SKM-1 treated with dmso at 0.1 percent for 144 hours (cell line): ENCODE measurements at regions not wholly inside any gene's neighbourhood (a gene's known extent, or its start where the extent isn't known, plus 50 kb on each side); places are given as distances from the start of the nearest gene placed in this dataset.

Experiments
- DNase-seq: peaks from one replicate; lab custom pipeline; 2025; ENCODE audit not compliant: unreplicated experiment; lab: John Stamatoyannopoulos, UW

DNA sequence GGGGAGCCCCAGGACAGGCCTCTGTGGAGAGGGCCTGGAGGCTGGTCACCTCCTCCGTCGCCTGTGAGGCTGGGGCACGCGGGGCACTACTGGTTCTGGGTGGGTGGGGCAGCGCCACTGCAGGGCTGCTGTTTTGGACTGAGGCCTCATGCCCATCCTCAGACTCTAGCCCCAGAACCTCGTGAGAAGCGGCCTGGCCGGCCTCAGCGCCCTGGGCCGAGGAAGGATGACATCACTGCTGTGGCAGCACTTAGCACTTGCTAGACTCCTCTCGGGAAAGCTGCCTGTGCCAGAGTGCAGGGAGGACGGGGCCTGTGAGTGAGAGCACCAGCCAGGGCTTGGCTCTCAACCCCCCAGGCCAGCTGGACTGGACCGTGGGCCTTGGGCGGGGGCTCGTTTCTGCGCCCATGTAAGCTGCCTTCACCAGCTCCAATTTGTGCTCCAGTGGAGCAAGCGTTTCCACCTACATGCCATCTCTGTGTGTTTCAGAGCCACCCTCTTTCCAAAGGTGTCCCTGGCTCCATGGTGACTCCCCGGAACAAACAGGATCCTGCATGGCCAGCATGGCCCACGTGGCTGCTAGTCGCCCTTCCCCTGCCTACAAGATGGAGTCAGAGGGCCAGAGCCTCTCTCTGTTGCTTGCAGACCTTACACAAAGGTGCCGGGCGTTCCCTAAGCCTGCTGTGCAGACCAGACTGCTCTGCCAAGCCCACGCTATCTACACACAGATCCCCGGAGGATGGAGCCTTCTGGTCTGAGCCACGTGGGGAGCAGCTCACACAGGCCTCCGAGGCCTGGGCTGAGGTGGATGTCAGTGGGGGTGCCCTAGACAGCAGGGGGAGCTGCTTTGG lies 102.9 kb downstream of the CTTN start:
- DNase-seq, result no peak

DNA sequence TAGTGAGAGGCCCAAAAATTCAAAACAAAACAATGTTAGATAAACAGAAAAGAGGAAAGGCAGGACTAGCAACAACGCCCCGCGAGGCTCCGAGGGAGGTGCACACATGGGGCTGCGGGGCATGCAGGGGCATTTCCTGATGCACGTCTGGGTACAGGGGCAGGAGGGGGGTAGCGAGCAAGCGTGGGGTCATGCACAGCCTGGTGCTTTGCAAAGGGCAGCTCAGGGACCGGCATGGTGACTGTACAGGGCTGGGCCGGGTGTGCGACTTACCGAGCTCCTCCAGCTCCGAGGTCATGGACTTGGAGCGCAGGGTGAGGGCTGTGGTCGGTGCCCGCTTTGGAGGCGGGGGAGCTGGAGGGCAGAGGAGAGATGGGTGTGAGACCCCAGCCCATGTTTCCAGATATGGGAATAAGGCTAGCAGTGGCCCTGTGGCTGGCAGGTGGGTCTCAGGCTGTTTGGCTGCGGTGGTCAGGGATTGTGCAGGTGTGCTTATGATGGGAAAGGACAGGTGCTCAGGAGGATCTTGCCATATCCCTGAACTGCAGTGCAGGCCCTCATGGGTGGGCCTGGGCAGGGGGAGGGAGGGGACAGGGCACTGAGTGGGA lies 103.7 kb downstream of the CTTN start:
- no peak for DNase-seq

DNA sequence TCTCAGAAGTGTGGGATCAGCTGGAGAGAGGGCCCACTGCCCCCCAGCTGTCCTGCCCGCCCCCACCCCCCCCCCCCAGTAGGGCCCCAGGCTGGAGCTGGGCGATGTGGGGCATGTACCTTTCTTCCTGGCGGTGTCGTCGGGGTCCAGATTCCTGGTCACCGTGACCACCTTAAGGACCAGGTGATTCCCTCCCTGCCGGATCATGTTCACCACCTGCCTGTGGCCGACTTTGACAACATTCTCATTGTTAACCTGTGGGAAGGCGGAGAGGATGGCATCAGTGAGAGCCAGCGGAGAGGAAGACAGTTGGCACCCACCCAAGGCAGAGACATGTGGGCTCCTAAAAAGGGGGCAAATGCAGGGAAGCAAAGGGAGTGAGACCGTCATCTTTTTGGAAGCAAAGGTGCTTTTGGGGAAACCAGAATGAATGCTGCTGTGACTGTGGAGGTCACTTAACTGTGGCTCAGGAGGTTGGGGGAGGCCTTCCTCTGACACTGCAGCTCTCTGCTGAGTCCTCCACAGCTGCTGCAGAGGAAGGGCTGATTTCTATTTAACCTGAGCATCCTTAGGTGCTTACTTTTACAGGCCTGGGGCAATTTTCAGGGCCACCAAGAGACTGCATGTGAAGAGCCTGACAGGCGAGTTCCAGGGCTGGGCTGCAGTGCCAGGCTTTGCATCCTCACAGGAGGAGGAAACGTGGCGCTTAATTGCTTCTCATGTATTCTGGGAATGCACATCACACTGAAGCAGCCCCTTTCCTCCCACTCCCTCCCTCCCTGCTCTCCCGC lies 104.5 kb downstream of the CTTN start:
- no peak for DNase-seq

DNA sequence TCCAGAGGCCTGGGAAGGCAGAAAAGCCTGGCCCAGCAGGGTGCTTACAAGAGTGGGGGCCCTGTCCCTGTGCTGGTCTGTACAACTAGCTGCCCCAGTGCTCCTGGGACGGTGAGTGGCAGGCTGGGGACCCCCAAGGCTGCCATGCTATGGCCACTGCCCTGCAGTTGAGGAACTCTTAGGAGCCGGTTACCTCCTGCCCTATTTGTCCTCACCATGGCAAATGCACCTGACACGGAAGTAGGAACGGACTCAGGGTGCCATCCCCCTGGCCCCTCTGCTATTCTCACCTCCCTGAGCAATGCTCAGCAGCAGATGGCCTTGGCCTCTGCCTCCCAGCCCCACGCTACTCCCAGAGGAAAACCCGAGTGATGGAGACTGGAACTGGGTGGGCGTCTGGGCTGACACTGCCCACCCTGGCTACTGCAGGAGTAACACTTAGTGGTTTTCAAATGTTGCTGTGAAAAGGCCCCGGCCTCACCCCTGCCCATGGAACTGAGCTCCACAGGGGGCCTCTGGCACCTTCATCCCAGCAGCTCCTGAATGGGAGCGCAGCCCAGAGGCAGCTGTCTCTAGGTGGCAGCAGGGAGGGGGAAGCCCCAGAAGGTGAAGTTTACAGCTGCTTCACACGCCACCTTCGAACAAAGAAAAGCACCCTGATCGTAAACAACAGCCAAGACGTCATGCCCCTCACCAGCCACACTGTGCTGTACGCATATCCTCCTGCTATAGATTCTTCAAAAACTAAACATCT lies 105.3 kb downstream of the CTTN start:
- no peak for DNase-seq

DNA sequence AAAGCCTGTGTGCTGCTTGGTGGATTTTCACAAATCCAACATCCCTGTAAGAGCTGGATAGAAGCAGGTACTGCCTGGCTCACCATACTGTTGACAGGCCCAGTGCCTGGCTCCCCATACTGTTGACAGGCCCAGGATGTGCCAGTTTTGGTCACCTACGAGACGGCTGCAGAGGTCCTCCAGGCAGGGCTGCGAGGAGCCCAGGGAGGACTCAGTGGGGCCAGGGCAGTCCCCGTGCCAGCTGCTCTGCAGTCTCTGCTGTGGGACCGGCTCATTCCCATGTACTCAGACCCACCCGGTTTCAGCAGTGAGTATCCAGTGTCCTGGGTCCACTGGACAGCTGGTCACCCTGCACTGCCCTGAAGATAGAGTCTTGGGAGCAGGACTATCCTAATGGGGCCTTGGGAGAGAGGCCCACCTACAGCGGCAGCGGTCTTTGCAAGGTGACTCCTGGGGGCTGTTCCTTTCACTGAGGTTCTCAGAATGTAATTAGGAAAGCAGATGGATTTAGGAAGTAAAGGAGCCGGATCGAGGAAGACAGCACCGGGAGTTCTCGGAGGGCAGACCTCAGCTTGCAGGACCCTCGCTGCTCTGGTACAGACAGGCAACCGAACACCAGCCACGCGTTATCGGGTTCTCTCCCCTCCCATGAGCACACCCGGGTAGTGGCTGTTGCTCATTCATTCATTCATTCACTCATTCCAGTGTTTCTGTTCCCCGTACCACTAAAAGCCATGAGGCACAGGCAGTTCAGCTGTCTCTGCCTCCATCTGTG lies 106.1 kb downstream of the CTTN start:
- DNase-seq, result no peak

DNA sequence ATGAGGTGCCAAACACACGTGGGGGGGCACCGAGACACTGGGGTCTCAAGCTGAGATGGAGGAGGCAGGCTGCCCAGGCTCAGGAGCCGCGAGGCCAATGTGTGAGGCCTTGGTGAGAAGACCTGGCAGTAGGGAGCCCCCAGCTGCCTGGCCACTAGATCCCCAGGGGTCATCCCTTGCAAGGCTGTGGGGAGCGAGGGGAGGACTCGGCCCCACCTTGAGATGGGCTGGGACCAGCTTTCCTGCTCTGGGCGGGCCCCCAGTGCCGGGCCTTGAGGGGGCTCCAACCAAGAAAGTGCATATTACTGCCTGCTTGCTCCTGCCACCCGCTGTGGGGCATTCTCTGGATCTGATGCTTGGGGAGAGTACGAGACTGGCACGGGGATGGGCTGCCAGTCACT lies 107.0 kb downstream of the CTTN start:
- no peak for DNase-seq

DNA sequence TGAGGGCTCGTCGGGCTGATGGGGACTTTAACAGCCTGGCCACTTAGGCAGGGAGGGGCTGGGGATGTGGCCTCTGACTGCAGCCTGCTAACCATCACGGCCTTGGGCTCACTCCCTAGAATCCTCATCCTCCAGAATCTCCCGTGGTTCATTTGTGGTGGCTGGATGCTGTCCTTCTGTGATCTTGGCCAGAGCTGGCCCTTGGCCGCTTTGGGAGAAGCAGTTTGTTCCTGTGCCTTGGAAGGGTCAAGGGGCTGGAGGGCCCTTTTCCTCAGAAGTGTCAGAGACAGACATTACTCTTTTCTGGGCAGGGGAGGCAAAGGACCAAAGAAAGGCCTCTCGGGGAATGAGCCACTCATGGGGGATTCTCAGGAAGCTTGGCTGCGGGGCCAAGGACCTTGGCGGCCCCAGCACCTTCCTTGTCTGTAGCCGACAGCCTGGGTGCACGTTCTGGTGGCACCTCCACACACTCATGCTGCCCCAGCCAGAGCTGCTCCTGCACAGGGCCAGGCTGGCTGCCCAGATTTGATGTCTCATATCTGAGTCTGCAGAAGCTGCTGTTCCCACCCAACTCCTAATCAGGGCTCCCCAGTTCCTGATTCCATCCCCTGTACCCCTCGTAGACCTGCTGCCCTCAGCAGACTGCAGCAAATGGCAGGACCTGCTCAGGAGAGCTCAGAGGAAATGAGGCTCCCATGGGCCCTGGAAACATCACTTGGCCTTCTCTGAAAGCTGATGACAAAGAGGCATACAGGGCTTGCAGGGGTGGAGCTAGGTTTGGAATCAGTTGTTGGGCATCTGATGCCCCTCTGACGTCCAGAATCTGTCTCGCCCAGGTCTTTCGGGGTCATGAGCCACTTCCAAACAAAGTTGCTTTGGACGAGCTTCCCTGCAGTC lies 107.7 kb downstream of the CTTN start:
- DNase-seq, result no peak

DNA sequence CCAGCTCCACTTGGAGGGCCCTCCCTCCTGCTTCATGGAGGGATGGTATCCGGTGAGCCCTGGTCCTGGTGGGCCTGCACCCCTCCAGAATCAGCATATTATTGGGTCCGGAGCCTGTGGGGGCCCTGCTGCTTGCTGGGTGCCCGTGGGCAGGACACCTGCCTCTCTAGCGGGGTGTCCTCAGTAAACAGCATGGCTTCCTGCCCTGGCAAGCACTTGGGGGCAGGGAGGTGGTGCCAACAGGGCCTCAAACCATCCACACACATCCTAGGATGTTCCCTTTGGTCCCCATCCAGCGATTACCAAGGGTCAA lies 108.3 kb downstream of the CTTN start:
- DNase-seq, result no peak

DNA sequence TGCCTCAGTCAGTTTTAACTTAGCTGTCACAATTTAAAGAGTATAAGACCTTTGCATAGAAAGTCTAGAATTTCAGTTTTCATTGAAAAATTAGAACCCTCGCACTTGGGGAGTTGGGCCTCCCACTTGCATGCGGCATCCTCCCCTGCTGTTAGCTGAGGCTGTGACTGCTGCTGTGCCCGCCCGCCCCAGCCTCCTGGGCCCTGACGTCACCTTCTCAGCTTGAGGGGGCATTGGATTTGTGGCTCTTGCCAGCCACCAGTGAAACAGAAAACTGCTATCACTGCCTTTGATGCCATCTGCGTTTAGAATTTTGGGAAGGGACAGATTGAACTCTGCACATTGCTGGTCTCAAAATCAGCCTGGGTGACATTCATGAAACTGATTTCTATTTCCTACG lies 108.7 kb downstream of the CTTN start:
- DNase-seq, result no peak

DNA sequence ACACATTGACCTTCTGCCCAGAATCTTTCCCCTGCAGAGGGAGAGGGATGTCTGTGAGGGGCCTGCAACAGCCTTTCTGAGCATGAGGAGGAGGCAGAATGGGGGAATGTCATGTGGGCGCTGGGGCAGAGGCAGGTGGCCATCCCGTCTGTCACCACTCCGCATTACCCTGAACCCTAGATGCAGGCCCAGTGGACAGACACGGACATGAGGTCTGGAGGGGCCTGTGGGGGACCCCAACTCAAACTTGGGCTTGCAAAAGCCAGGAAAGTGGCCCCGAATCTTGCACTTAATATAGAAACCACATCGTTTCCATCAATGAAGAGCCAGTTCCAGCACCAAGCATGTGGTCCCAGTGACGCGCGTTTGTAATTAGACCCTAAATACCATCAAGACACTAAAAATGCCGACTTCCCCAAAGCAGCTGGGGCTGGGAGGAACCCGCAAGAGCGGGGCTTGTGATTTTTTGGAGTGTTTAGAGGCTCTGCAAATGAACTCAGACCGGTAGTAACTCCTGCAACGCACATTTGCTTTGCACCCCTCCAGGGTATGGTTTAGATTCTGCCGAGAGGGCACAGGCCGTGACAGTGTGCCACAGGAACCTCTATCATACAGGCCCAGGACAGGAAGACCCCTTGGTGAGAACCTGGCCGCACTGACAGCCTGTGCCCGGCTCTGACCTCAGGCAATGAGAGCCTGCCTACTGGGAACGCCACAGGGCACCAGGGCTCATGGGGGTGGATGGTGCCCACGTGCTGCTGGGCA lies 109.3 kb downstream of the CTTN start:
- DNase-seq, result no peak

DNA sequence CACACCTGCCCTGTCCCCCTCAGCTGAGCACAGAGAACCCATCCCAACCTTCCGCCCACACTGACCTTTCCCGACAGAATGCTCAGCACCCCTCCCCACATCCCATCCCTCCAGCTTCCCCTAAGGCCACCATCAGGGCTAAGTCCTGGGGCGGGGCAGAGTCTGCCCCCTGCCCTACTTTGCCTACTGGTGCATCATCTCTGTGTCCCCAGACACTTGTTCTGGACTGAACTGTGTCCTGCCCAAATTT lies 109.8 kb downstream of the CTTN start:
- no peak for DNase-seq

DNA sequence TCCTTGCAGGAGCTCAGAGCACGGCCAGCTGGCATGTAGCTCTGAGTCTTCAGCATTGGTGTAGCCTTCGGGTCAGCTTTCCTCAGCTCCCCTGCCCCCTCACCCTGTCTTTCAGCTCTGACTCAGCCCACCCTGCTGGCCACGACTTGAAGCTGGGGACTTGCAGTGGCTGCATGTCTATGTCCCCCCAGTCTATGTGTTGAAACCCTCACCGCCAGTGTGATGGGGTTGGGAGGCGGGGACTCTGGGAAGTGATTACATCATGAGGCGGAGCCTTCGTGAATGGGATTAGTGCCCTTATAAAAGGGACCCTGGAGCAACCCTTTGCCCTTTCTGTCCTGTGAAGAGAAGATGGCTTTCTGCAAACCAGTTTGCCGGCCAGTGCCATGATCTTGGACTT lies 111.1 kb downstream of the CTTN start:
- DNase-seq, result no peak

DNA sequence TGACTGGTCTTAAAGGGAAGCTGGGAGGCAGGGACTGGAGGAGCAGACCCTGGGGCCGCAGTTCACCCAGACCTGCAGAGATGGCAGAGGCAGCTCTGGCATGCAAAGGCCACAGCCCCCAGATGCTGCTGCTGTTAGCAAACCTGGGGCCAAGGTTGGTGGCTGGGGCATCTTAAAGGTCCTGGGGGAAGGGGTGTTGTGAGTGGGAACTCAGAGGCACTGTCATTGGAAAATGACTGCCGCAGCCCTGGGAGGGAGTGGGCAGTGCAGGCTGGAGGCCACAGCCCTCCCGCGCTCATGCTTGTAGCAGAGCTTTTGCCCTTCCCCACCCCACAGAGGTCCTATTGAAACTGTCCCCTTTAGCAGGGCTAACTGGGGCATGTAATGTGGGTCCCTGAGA lies 111.8 kb downstream of the CTTN start:
- no peak for DNase-seq

DNA sequence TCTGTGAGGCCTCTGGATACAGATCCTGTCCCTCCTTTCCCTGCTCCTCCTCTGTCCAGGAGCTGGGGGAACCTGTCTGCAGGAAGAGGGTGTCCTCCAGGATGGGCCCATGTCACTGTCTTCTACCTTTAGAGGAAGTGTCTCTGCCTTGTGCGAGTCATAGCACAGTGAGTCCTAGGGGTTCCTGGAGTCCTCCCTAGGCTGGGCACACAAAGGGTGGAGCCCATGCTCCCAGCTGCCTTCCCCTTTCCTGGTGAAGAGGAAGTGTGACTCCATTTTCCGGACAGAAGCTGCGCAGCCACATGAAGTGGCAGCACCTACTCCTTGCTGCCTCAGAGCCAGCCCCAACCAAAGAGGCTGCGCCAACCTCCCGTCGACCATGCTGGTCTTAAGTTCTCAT lies 112.2 kb downstream of the CTTN start:
- no peak for DNase-seq

DNA sequence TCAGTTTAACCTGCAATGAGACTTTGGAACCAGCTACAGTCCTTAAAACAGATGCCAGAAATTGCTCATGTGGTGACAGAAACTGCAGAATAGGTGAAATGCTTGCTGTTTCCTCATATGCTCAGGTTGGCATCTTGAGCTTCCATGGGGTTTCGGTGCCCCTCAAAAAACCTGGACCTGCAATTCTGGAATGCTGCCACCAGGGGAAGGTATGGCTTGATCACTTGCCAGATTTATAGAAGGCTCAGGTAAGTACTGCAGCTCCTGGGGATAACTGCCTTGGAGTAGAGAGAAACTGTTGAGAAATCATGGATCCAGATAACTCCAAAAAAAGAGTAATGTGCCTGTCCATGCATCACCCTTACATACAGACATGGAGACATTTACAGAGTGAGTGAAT lies 113.0 kb downstream of the CTTN start:
- DNase-seq, result no peak

DNA sequence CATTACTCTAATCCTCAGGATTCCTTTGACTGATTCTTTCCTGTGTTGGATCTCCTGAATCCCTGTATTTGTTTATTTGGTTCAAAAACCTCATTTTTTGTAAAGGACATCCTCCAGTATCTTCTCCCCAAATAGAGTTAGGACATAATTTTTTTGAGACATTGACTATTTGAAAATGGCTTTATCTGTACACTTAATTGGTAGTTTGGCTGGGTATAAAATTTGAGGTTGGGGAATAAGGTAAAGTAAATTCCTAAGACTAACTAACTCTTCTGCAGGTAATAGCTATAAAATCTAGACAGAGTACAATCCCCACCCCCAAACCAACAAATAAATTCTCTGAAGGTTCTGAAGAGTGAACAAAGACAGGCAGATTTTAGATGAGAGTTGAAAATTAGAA lies 114.4 kb downstream of the CTTN start:
- DNase-seq, result no peak

DNA sequence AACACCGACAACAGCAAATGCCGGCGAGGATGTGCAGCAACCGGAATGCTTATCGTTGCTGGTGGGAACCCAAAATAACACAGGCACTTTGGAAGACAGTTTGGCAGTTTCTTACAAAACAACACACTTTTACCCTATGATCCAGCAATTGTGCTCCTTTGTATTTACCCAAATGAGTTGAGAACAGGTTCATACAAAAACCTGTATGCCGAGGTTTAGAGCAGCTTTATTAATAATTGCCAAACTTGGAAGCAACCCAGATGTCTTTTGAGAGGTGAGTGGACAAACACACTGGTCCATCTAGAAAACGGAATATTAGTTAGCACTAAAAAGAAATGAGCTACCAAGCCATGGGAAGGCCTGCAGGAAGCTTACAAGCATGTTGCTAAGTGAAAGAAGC lies 118.9 kb downstream of the CTTN start:
- DNase-seq, result no peak

DNA sequence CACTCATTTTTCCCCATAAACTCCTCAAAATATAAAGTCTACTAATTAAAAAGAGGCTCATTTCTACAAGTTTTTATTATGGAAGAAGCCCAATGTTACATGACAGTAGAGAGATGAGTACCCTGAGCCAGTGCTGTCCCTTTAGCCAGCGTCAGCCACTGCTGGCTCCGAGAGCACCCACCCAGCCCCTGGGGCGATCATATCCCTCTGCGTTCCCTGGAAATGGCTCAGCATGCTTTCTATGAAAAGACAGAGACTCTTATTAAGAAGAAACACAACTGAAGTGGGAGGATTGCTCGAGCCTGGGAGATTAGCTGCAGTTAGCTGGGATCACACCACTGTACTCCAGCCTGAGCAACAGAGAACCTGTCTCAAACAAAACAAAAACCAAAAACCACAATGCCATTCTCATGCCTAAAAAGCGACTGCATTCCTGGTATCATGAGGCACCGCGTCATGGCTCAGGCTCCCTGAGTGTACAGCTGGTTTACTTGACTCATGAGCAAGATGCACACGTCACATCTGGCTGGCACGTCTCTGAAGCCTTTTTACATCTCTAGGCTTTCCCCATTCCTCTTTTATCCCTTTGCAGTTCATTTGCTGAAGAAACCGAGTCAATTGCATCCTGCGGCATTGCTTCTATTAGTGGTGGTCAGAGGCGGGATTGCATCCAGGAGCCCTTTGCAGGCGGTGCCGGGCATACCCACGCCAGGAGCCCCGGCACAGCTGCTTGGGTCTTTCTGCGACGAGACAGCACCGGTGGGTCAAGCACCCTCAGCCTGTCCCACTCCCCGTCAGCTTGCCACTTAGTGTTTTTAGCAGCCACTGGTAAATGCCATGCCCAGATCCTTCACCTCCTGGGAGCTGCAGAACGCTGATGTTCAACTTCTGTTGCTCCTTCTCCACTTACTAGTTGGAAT lies 119.9 kb downstream of the CTTN start:
- DNase-seq, result no peak
